HG03354 (cell line): ENCODE measurements at regions not wholly inside any gene's neighbourhood (a gene's known extent, or its start where the extent isn't known, plus 50 kb on each side); places are given as distances from the start of the nearest gene placed in this dataset.
"Not testable (repeated sequence)": the region's sequence is repeated elsewhere in the genome, so short reads cannot be mapped to it uniquely, and the experiment has no call there.

Experiments
- ATAC-seq: cut with Tn5 transposase; IDR thresholded peaks from one replicate; pipeline ENCODE4 v1.9.1; 2021; ENCODE audit warnings: mild to moderate bottlenecking; ENCODE audit not compliant: unreplicated experiment, poor library complexity, severe bottlenecking

GRCh38 chr7:19964246-19964645, 190.8 kb upstream of the TMEM196 start:
- no peak for ATAC-seq

- no peak for ATAC-seq
Measured at GRCh38 chr7:19963695-19964094, 190.3 kb upstream of the TMEM196 start.

- ATAC-seq: no peak
Measured at GRCh38 chr7:19958309-19958896, 185.0 kb upstream of the TMEM196 start.

GRCh38 chr7:19957664-19958063, 184.2 kb upstream of the TMEM196 start:
- ATAC-seq: no peak

GRCh38 chr7:19954166-19954565, 180.7 kb upstream of the TMEM196 start:
- not testable (repeated sequence) for ATAC-seq

GRCh38 chr7:19953411-19953810, 180.0 kb upstream of the TMEM196 start:
- ATAC-seq: not testable (repeated sequence)

- ATAC-seq: no peak
Measured at GRCh38 chr7:19948160-19948559, 174.7 kb upstream of the TMEM196 start.

- ATAC-seq: no peak
Measured at GRCh38 chr7:19944363-19945120, 171.1 kb upstream of the TMEM196 start.

GRCh38 chr7:19939746-19940145, 166.3 kb upstream of the TMEM196 start:
- no peak for ATAC-seq

- no peak for ATAC-seq
Measured at GRCh38 chr7:19932549-19933249, 159.3 kb upstream of the TMEM196 start.

GRCh38 chr7:19930851-19931250, 157.4 kb upstream of the TMEM196 start:
- no peak for ATAC-seq

- no peak for ATAC-seq
Measured at GRCh38 chr7:19930051-19930450, 156.6 kb upstream of the TMEM196 start.

GRCh38 chr7:19928247-19928646, 154.8 kb upstream of the TMEM196 start:
- peak; percentile 88 for ATAC-seq

- no peak for ATAC-seq
Measured at GRCh38 chr7:19920705-19921104, 147.3 kb upstream of the TMEM196 start.

- no peak for ATAC-seq
Measured at GRCh38 chr7:19920166-19920565, 146.7 kb upstream of the TMEM196 start.

- ATAC-seq: no peak
Measured at GRCh38 chr7:19919261-19920095, 146.1 kb upstream of the TMEM196 start.

- ATAC-seq: no peak
Measured at GRCh38 chr7:19916046-19916445, 142.6 kb upstream of the TMEM196 start.

- no peak for ATAC-seq
Measured at GRCh38 chr7:19915596-19915995, 142.2 kb upstream of the TMEM196 start.

- ATAC-seq: no peak
Measured at GRCh38 chr7:19914866-19915265, 141.4 kb upstream of the TMEM196 start.

GRCh38 chr7:19900118-19900517, 126.7 kb upstream of the TMEM196 start:
- ATAC-seq: no peak
